AG04450 (cell line): ENCODE measurements at regions not wholly inside any gene's neighbourhood (a gene's known extent, or its start where the extent isn't known, plus 50 kb on each side); places are given as distances from the start of the nearest gene placed in this dataset.
"Not testable (repeated sequence)": the region's sequence is repeated elsewhere in the genome, so short reads cannot be mapped to it uniquely, and the experiment has no call there.

Experiments used
- CTCF ChIA-PET: fragments of 300-600, 350-600 bp; formaldehyde crosslinking; extraction: SDS; loops from one replicate; lab custom pipeline; 2022; ENCODE audit warnings: antibody characterized with exemption, inconsistent platforms; lab: Charles Lee
- POLR2A ChIA-PET: fragments of 350-600 bp; formaldehyde crosslinking; extraction: SDS; loops from one replicate; lab custom pipeline; 2021; ENCODE audit warnings: antibody characterized with exemption, inconsistent platforms; lab: Yijun Ruan, JAX
- DNase-seq: peaks from one replicate; pipeline ENCODE4 v3.0.0-alpha.2; 2011; ENCODE audit warnings: low read depth, low spot score
- H3K27ac ChIP-seq: one replicate; pipeline ENCODE4 v1.5.1; 2012; ENCODE audit warnings: low read depth, low read length, control low read depth
- H3K27me3 ChIP-seq: one replicate; pipeline ENCODE4 v1.6.0; 2012; ENCODE audit warnings: low read length; ENCODE audit not compliant: control insufficient read depth, insufficient read depth
- H3K4me3 ChIP-seq: 2 replicates; pipeline ENCODE4 v1.5.1; 2011; ENCODE audit warnings: mild to moderate bottlenecking, low read depth, low read length, control low read depth
- H3K9me3 ChIP-seq: 2 replicates; pipeline ENCODE4 v1.5.1; 2012; ENCODE audit warnings: low read length; ENCODE audit not compliant: control insufficient read depth, insufficient read depth
- TF ChIP-seq, protein P1 (sequence below): IDR thresholded peaks from 2 replicates; pipeline ENCODE4 v1.5.1; 2011; ENCODE audit warnings: low read depth, low read length, control low read depth, inconsistent platforms

DNA sequence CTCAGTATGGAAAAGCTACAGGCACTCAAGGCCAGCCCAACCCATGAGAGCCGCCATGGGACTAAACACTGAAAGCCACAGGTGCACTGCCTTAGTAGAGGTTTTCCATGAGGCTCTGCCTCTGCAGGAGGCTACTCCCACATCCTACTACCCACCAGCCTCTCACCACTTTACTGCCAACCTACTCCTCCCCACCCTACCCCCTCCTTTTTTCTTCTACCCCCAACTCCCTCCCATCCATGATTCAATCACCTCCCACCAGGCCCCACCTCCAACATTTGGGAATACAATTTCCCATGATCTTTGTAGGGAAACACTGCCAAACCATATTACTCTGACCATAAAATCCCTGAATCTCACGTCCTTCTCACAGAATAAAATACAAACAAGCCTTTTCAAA lies 101.6 kb upstream of the CTSV start:
- Histone ChIP-seq H3K27me3 (no peaks in the 10 kb centered on the region), H3K27ac (no peak overlapping the region), H3K4me3 (no peak overlapping the region), H3K9me3 (no peaks in the 10 kb centered on the region)
- DNase-seq, result no peak
- TF ChIP-seq, protein P1, sequence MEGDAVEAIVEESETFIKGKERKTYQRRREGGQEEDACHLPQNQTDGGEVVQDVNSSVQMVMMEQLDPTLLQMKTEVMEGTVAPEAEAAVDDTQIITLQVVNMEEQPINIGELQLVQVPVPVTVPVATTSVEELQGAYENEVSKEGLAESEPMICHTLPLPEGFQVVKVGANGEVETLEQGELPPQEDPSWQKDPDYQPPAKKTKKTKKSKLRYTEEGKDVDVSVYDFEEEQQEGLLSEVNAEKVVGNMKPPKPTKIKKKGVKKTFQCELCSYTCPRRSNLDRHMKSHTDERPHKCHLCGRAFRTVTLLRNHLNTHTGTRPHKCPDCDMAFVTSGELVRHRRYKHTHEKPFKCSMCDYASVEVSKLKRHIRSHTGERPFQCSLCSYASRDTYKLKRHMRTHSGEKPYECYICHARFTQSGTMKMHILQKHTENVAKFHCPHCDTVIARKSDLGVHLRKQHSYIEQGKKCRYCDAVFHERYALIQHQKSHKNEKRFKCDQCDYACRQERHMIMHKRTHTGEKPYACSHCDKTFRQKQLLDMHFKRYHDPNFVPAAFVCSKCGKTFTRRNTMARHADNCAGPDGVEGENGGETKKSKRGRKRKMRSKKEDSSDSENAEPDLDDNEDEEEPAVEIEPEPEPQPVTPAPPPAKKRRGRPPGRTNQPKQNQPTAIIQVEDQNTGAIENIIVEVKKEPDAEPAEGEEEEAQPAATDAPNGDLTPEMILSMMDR, result no peak
- ChIA-PET CTCF (no interaction called here), POLR2A (no interaction called here)

DNA sequence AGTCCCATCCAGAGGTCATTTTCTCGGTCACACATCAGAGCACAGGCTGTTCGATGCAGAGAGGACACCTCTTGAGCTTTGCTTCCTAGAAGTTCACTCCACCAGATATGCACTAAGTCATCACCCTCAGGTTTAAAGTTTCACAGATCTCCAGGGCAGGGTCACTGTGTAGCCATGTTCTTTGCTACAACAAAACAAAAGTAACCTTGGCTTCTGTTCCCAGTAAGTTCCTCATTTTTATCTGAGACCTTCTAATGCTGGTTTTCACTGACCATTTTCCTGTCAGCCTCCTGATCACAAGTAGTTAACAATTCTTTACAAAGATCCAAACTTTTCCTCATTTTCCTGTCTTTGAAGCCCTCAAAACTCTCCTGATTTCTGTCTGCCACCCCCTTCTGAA lies 97.5 kb upstream of the CTSV start:
- ChIA-PET CTCF (no interaction called here), POLR2A (no interaction called here)
- H3K27me3 ChIP-seq, result no peaks in the 10 kb centered on the region
- H3K27ac ChIP-seq, result no peak overlapping the region
- DNase-seq, result no peak
- no peak overlapping the region for H3K4me3 ChIP-seq
- no peaks in the 10 kb centered on the region; the same call in 1 of the 2 replicates for H3K9me3 ChIP-seq
- TF ChIP-seq, protein P1, result no peak

DNA sequence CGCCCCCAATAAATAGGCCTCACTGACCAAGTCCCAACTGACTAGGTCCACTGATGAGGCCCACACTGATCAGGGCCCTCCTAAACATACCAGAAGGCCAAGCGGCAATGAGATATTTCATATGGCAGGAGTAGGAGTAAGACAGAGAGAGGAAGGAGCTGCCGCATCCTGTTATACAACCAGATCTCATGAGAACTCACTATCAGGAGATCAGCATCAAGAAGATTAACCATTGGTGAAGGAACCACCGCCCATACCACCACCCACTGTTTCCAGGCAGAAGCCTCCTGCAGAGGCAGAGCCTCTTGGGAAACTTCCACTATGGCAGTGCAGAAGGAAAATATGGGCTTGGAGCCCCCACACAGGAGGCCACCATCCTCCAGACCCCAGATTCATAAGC lies 95.0 kb upstream of the CTSV start:
- DNase-seq, H3K4me3 ChIP-seq, H3K9me3 ChIP-seq, CTCF ChIA-PET, H3K27ac ChIP-seq, POLR2A ChIA-PET, H3K27me3 ChIP-seq: not testable (repeated sequence)

DNA sequence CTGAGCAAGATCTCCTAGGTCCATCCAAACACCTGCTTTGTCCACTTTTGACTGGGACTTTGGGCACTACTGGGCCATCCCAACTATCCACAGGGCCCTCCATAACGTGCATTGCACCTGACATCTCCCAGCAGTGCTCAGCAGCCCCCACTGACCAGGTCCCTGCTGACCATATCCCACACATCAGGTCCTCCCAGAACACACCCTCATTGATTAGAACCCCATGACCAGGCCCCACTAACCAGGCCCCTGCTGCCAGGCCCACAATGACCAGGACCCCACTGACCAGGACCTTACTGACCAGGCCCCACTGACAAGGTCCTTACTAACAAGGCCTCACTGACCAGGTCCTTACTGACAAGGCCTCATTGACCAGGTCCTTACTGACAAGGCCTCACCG lies 93.9 kb upstream of the CTSV start:
- no peaks in the 10 kb centered on the region for H3K27me3 ChIP-seq
- no peak for DNase-seq
- ChIA-PET CTCF (no interaction called here), POLR2A (no interaction called here)
- H3K9me3 ChIP-seq, result no peaks in the 10 kb centered on the region; the same call in 1 of the 2 replicates
- TF ChIP-seq, protein P1, result no peak
- H3K27ac ChIP-seq, result no peak overlapping the region
- no peak overlapping the region for H3K4me3 ChIP-seq

DNA sequence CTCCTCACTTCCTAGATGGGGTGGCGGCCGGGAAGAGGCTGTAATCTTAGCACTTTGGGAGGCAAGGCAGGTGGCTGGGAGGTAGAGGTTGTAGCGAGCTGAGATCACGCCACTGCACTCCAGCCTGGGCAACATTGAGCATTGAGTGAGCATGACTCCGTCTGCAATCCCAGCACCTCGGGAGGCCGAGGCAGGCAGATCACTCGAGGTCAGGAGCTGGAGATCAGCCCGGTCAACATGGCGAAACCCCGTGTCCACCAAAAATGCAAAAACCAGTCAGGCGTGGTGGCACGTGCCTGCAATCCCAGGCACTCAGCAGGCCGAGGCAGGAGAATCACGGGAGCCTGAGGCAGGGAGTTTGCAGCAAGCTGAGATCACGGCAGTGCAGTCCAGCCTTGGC lies 91.9 kb upstream of the CTSV start:
- H3K27me3 ChIP-seq, H3K27ac ChIP-seq, POLR2A ChIA-PET, DNase-seq, H3K4me3 ChIP-seq, H3K9me3 ChIP-seq, CTCF ChIA-PET: not testable (repeated sequence)

DNA sequence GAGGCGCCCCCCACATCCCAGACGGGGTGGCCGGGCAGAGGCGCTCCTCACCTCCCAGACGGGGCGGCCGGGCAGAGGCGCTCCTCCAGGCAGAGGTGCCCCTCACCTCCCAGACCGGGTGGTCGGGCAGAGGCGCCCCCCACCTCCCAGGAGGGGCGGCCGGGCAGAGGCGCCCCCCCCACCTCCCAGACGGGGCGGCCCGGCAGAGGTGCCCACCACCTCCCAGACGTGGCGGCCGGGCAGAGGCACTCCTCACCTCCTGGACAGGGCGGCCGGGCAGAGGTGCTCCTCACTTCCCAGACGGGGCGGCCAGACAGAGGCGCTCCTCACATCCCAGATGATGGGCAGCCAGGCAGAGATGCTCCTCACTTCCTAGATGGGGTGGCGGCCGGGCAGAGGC lies 91.4 kb upstream of the CTSV start:
- H3K27ac ChIP-seq, POLR2A ChIA-PET, H3K27me3 ChIP-seq, H3K4me3 ChIP-seq, H3K9me3 ChIP-seq, CTCF ChIA-PET, DNase-seq: not testable (repeated sequence)

DNA sequence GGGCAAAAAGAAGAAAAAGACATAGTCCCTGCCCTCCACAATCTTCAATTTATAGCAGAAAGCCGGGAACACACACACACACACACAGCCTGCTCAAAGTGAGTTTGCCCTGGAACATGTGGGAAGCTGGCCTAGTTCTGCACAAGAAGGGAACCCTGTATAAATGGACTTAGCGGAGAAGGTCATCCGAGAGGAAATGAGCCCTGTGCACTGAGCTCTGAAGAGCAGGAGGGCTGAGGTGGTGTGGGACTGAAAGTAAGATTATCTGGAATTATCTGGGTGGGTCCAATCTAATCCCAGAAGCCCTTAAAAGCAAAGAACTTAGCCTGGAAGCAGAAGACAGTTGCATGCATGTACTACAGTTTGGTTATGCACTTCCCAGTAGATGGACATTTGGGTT lies 90.0 kb upstream of the CTSV start:
- no peak for DNase-seq
- ChIA-PET CTCF (no interaction called here), POLR2A (no interaction called here)
- Histone ChIP-seq H3K9me3 (no peaks in the 10 kb centered on the region; the same call in 1 of the 2 replicates), H3K27me3 (no peaks in the 10 kb centered on the region), H3K4me3 (no peak overlapping the region), H3K27ac (no peak overlapping the region)
- TF ChIP-seq, protein P1, result no peak
